Neural cell (in vitro differentiated cells): ENCODE measurements at regions not wholly inside any gene's neighbourhood (a gene's known extent, or its start where the extent isn't known, plus 50 kb on each side); places are given as distances from the start of the nearest gene placed in this dataset.

ENCODE experiments used
- MXI1 ChIP-seq: fragments of 450-650 bp; conservative IDR thresholded peaks from 2 replicates; pipeline ENCODE4 v1.6.1; 2014; ENCODE audit warnings: antibody characterized with exemption, mild to moderate bottlenecking; ENCODE audit not compliant: poor library complexity, severe bottlenecking
- TF ChIP-seq, protein P1 (sequence below): fragments of 450-650 bp; IDR thresholded peaks from 2 replicates; pipeline ENCODE4 v1.5.1; 2014; ENCODE audit warnings: antibody characterized with exemption, mild to moderate bottlenecking, moderate library complexity; ENCODE audit not compliant: poor library complexity, severe bottlenecking

DNA sequence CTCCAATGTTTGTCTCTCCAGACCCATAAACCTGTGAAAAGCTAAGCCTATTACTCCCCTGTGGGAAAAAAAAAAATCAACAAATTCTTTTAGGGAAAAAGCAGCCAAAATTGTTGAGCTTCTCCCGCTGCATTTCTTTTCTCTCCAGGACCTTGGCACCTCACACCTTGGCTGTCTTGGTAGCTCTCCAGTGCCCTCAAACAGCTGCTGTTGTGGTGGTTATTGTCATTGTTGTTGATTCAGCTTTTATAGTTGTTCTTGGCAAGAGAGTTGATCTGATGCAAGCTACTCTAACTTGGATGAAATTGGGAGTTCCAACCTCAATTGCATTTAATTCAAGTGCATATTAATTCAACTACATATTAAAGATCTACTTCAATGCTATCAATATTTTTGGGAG is 516.9 kb upstream of the LARGE1 start:
- TF ChIP-seq, protein P1, sequence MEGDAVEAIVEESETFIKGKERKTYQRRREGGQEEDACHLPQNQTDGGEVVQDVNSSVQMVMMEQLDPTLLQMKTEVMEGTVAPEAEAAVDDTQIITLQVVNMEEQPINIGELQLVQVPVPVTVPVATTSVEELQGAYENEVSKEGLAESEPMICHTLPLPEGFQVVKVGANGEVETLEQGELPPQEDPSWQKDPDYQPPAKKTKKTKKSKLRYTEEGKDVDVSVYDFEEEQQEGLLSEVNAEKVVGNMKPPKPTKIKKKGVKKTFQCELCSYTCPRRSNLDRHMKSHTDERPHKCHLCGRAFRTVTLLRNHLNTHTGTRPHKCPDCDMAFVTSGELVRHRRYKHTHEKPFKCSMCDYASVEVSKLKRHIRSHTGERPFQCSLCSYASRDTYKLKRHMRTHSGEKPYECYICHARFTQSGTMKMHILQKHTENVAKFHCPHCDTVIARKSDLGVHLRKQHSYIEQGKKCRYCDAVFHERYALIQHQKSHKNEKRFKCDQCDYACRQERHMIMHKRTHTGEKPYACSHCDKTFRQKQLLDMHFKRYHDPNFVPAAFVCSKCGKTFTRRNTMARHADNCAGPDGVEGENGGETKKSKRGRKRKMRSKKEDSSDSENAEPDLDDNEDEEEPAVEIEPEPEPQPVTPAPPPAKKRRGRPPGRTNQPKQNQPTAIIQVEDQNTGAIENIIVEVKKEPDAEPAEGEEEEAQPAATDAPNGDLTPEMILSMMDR = no peak
- TF ChIP-seq MXI1 = no peak
